A673 (cell line): ENCODE measurements at regions not wholly inside any gene's neighbourhood (a gene's known extent, or its start where the extent isn't known, plus 50 kb on each side); places are given as distances from the start of the nearest gene placed in this dataset.

ENCODE experiments used
- BruUV-seq: library from RNA; stranded (reverse); fragments of 400-500 nt; replicated peaks from 2 replicates; lab custom pipeline; 2021; lab: Mats Ljungman, UMichigan
- CTCF ChIA-PET: fragments of 300-600 bp; sonication (Branson Sonifier 250); formaldehyde crosslinking; loops from one replicate; lab custom pipeline; 2022; ENCODE audit warnings: antibody characterized with exemption; lab: Charles Lee
- POLR2A ChIA-PET: fragments of 300-600 bp; sonication (Branson Sonifier 250); formaldehyde crosslinking; loops from one replicate; lab custom pipeline; 2022; ENCODE audit warnings: antibody characterized with exemption; ENCODE audit not compliant: low non-redundant PET; lab: Charles Lee
- DNase-seq: peaks from one replicate; pipeline ENCODE4 v3.0.0-alpha.2; 2015; ENCODE audit warnings: low spot score
- H3K27ac ChIP-seq: fragments of 200-600 bp; sonication (generic); 2 replicates; pipeline ENCODE4 v1.5.1; 2016; ENCODE audit warnings: mixed run types, low read depth, mild to moderate bottlenecking, mixed read lengths, antibody characterized with exemption, low read length; ENCODE audit not compliant: poor library complexity, severe bottlenecking
- H3K27me3 ChIP-seq: fragments of 200-600 bp; sonication (generic); replicated peaks from 2 replicates; pipeline ENCODE4 v1.6.1; 2017; ENCODE audit warnings: mixed run types, low read depth, mild to moderate bottlenecking, mixed read lengths, antibody characterized with exemption, low read length; ENCODE audit not compliant: insufficient read depth, poor library complexity
- H3K36me3 ChIP-seq: fragments of 200-600 bp; sonication (generic); 2 replicates; pipeline ENCODE4 v1.6.1; 2016; ENCODE audit warnings: mixed run types, mild to moderate bottlenecking, mixed read lengths, antibody characterized with exemption, low read length; ENCODE audit not compliant: insufficient read depth, poor library complexity, severe bottlenecking
- H3K4me1 ChIP-seq: fragments of 200-600 bp; sonication (generic); 2 replicates; pipeline ENCODE4 v1.6.1; 2017; ENCODE audit warnings: mixed run types, mild to moderate bottlenecking, mixed read lengths, antibody characterized with exemption, low read length; ENCODE audit not compliant: insufficient read depth, poor library complexity, severe bottlenecking
- H3K4me3 ChIP-seq: fragments of 200-600 bp; sonication (generic); 2 replicates; pipeline ENCODE4 v1.5.1; 2016; ENCODE audit warnings: low read depth, mixed run types, mild to moderate bottlenecking, mixed read lengths, low read length; ENCODE audit not compliant: poor library complexity, severe bottlenecking
- H3K9me3 ChIP-seq: fragments of 200-600 bp; sonication (generic); 2 replicates; pipeline ENCODE4 v1.6.1; 2016; ENCODE audit warnings: mixed run types, low read depth, mild to moderate bottlenecking, mixed read lengths, antibody characterized with exemption, low read length; ENCODE audit not compliant: poor library complexity, severe bottlenecking
- CTCF ChIP-seq: fragments of 300-800, 200-600 bp; sonication (generic); conservative IDR thresholded peaks from 2 replicates; pipeline ENCODE4 v1.5.1; 2017; ENCODE audit warnings: low read depth, mild to moderate bottlenecking, antibody characterized with exemption, low read length, moderate library complexity, mixed read lengths
- EZH2 ChIP-seq: fragments of 200-600 bp; sonication (generic); IDR thresholded peaks from 2 replicates; pipeline ENCODE4 v1.6.1; 2017; ENCODE audit warnings: borderline replicate concordance, low read depth, mild to moderate bottlenecking, mixed read lengths, antibody characterized with exemption, low read length; ENCODE audit not compliant: poor library complexity, severe bottlenecking
- intact Hi-C: fragments of 100-400 bp; cut with micrococcal nuclease; formaldehyde crosslinking; loops from one replicate; pipeline ENCODE4 v1.10.0; 2022; ENCODE audit not compliant: unreplicated experiment

- POLR2A ChIA-PET: no interaction called here
- no peaks in the 10 kb centered on the region for H3K4me1 ChIP-seq
- CTCF ChIA-PET: no interaction called here
These were observed 92.7 kb upstream of the PPP2R3B start for GRCh38 chrX:479273-479981.

GRCh38 chrX:480861-481417, 94.2 kb upstream of the PPP2R3B start:
- ChIA-PET CTCF (no interaction called here), POLR2A (no interaction called here)
- TF ChIP-seq CTCF (no peak), EZH2 (no peak)
- Histone ChIP-seq H3K9me3 (peaks cover 4% of the 10 kb centered on the region), H3K4me3 (no peak overlapping the region), H3K4me1 (no peaks in the 10 kb centered on the region), H3K27ac (no peak overlapping the region), H3K36me3 (no peaks in the 10 kb centered on the region), H3K27me3 (no peaks in the 10 kb centered on the region)
- intact Hi-C loops: no loop called here
- no peak for DNase-seq
- BruUV-seq: no TSS peak

More at GRCh38 chrX:479273-479981, 92.7 kb upstream of the PPP2R3B start:
- intact Hi-C loops: no loop called here
- Histone ChIP-seq H3K9me3 (peaks cover 4% of the 10 kb centered on the region), H3K4me3 (no peak overlapping the region), H3K27me3 (no peaks in the 10 kb centered on the region), H3K27ac (no peak overlapping the region), H3K36me3 (no peaks in the 10 kb centered on the region)
- BruUV-seq: no TSS peak
- TF ChIP-seq CTCF: no peak
- TF ChIP-seq EZH2: no peak
- no peak for DNase-seq

GRCh38 chrX:482192-482701, 95.5 kb upstream of the PPP2R3B start:
- intact Hi-C loops: no loop called here
- TF ChIP-seq EZH2: no peak
- no peak for TF ChIP-seq CTCF
- Histone ChIP-seq H3K27me3 (no peaks in the 10 kb centered on the region), H3K9me3 (peaks cover 4% of the 10 kb centered on the region), H3K27ac (no peak overlapping the region), H3K4me1 (no peaks in the 10 kb centered on the region), H3K4me3 (no peak overlapping the region), H3K36me3 (no peaks in the 10 kb centered on the region)
- POLR2A ChIA-PET: no interaction called here
- BruUV-seq: no TSS peak
- CTCF ChIA-PET: no interaction called here
- DNase-seq: no peak
